ENCODE measurements at regions not wholly inside any gene's neighbourhood (a gene's known extent, or its start where the extent isn't known, plus 50 kb on each side); places are given as distances from the start of the nearest gene placed in this dataset.

DNA sequence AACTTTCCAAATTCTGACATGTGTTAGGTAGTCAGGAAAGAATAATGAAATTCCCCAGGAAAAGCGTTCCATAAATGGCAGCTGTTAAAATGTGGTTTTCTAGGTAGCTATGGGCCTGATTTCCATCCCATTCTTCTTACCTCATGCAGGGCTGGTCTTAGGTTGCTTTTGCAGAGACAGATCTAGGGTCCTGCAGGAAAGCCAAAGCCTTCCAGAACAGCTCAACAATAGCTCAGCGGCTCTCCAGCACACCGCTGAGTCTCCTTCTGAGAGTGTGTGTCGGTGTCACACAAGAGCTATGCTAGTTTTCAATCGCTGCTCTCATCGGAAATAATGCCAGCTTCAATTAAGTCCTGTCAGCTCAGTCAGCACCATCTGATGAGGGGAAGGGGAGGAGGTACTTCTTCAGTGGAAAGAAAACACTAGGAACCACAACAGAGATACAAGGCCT lies 106.7 kb downstream of the TMEM30B start:
- Histone ChIP-seq H3K27ac (ENCODE audit: low read depth, low read length) (no peak overlapping the region), H3K4me1 (replicated peaks in 1 of 4; ENCODE audit: control insufficient read depth in 3 of 4, insufficient read depth in 4 of 4, low read length in 3 of 4) (peaks cover 5 to 10% (median 9%) of the 10 kb centered on the region in 4 experiments; a peak in 6 of 7 replicates), H4K20me1 (replicated peaks in 1 of 2; ENCODE audit: control insufficient read depth in 1 of 2, insufficient read depth in 2 of 2, low read length in 2 of 2) (no peaks in the 10 kb centered on the region), H3K18ac (ENCODE audit: extremely low read depth, low read length) (peak overlapping the region; percentile 44; the same call in 1 of the 2 replicates), H3K27me3 (replicated peaks in 1 of 4; ENCODE audit: control insufficient read depth in 3 of 4, extremely low read depth in 1 of 4, insufficient read depth in 3 of 4, low read length in 3 of 4) (no peaks in the 10 kb centered on the region), H3K56ac (replicated peaks; ENCODE audit: insufficient read length, low read depth, low read length) (no peak overlapping the region), H2AFZ (ENCODE audit: low read length) (no peak overlapping the region; the same call in 1 of the 2 replicates), H3K36me3 (ENCODE audit: control insufficient read depth in 2 of 4, insufficient read depth in 4 of 4, low read length in 3 of 4) (no peaks in the 10 kb centered on the region), H2BK20ac (ENCODE audit: low read length) (peak overlapping the region; percentile 53; the same call in 1 of the 2 replicates), H4K8ac (ENCODE audit: extremely low read depth, insufficient read depth, low read length) (no peak overlapping the region), H2BK15ac (ENCODE audit: low read length) (no peak overlapping the region), H4K5ac (ENCODE audit: insufficient read length, low read depth, low read length) (no peak overlapping the region), H3K79me1 (ENCODE audit: low read depth, low read length) (no peaks in the 10 kb centered on the region), H3K9ac (replicated peaks in 1 of 4; ENCODE audit: extremely low read depth in 1 of 4, low read depth in 3 of 4, low read length in 3 of 4) (no peak overlapping the region), H3K79me2 (ENCODE audit: control insufficient read depth in 1 of 2, insufficient read depth in 2 of 2, low read length in 2 of 2) (no peaks in the 10 kb centered on the region), H2BK120ac (replicated peaks; ENCODE audit: low read depth, low read length) (no peak overlapping the region), H3K23me2 (ENCODE audit: low read depth, low read length) (no peaks in the 10 kb centered on the region), H3K4me2 (ENCODE audit: insufficient read depth in 1 of 2, low read depth in 2 of 2, low read length in 2 of 2) (no peak overlapping the region), H3K23ac (ENCODE audit: insufficient read length) (no peak overlapping the region), H4K91ac (replicated peaks; ENCODE audit: insufficient read length, low read length) (no peak overlapping the region), H3K4me3 (ENCODE audit: extremely low read depth in 1 of 4, insufficient read depth in 2 of 4, low read depth in 3 of 4, low read length in 4 of 4) (no peak overlapping the region; a peak in 1 of 8 replicates), H3K9me3 (ENCODE audit: insufficient read depth in 2 of 2, low read depth in 1 of 2, low read length in 1 of 2) (peaks cover 4 to 6% of the 10 kb centered on the region in 2 experiments; a peak in 2 of 4 replicates), H2BK5ac (ENCODE audit: low read depth, low read length) (peak overlapping the region; percentile 46; the same call in 1 of the 2 replicates), H3K14ac (ENCODE audit: insufficient read length) (no peak overlapping the region), H3K4ac (replicated peaks; ENCODE audit: insufficient read length, low read depth, low read length) (no peak overlapping the region), H2BK12ac (ENCODE audit: low read depth, low read length) (peak overlapping the region; percentile 64; the same call in 1 of the 2 replicates), H2AK5ac (ENCODE audit: low read depth, low read length) (no peak overlapping the region)
- TF ChIP-seq FOSL1 (IDR thresholded peaks at IDR 0.05; ENCODE audit: insufficient read depth, low read depth, low read length) (no peak), SIRT6 (IDR thresholded peaks at IDR 0.05; ENCODE audit: low read length) (no peak), RXRA (IDR thresholded peaks at IDR 0.05; ENCODE audit: insufficient read depth, low read depth, low read length) (no peak), EZH2 (IDR thresholded peaks at IDR 0.05; ENCODE audit: low read depth, low read length, severe bottlenecking) (no peak), POLR2A (IDR thresholded peaks at IDR 0.05; ENCODE audit: control extremely low read depth in 1 of 2, low read depth in 2 of 2, low read length in 2 of 2) (no peak), TBP (IDR thresholded peaks at IDR 0.05; ENCODE audit: low read depth, low read length) (no peak), POLR2AphosphoS5 (IDR thresholded peaks at IDR 0.05; ENCODE audit: low read depth, low read length) (no peak), PHF8 (conservative IDR thresholded peaks at IDR 0.05; ENCODE audit: low read depth, low read length) (no peak), RFX5 (IDR thresholded peaks at IDR 0.05; ENCODE audit: borderline replicate concordance, low read depth, low read length) (no peak), EP300 (IDR thresholded peaks at IDR 0.05; ENCODE audit: borderline replicate concordance in 1 of 2, low read depth in 2 of 2, low read length in 2 of 2) (no peak), BACH1 (IDR thresholded peaks at IDR 0.05; ENCODE audit: low read length) (no peak), RBBP5 (IDR thresholded peaks at IDR 0.05; ENCODE audit: borderline replicate concordance, low read depth, low read length) (no peak), SP4 (IDR thresholded peaks at IDR 0.05; ENCODE audit: low read length) (no peak), NRF1 (IDR thresholded peaks at IDR 0.05; ENCODE audit: low read depth, low read length) (no peak)
- TF ChIP-seq, protein P1, sequence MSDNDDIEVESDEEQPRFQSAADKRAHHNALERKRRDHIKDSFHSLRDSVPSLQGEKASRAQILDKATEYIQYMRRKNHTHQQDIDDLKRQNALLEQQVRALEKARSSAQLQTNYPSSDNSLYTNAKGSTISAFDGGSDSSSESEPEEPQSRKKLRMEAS (IDR thresholded peaks at IDR 0.05) = no peak
- DNase-seq (ENCODE audit: low read depth in 1 of 2, low spot score in 2 of 2) (no peak), FAIRE-seq (no peak)
- POLR2A ChIA-PET (ENCODE audit: partially characterized antibody) = interaction anchor here (1.1 kb wide), 1 partner anchor 9 kb away, joined by 3 read pairs; no protein-coding TSS in a partner anchor
- 47% methylated on average over 6 of the region's 6 CpGs; no CpG with 5 or more reads in 1 of the 2 experiments for WGBS, 2 experiments (ENCODE audit: extremely low coverage in 1 of 2, insufficient coverage in 1 of 2, insufficient read length in 1 of 2, insufficient replicate concordance in 2 of 2, low coverage in 1 of 2, low lambda C conversion rate in 2 of 2, missing lambda C conversion rate in 1 of 2)
- CTCF ChIA-PET (ENCODE audit: partially characterized antibody) = interaction anchor here (0.6 to 2.0 kb wide), 6 partner anchors 17 to 140 kb away, joined by 3 to 5 read pairs (median 4); no protein-coding TSS in a partner anchor
